OCI-LY7 (cell line): ENCODE measurements at regions not wholly inside any gene's neighbourhood (a gene's known extent, or its start where the extent isn't known, plus 50 kb on each side); places are given as distances from the start of the nearest gene placed in this dataset.

Experiments used
- EZH2phosphoT487 ChIP-seq: fragments of 200-600 bp; sonication (generic); IDR thresholded peaks from 2 replicates; pipeline ENCODE4 v1.6.1; 2018; ENCODE audit warnings: low read depth, borderline replicate concordance, mild to moderate bottlenecking, mixed run types, antibody characterized with exemption, low read length, moderate library complexity, mixed read lengths
- TF ChIP-seq, protein P1 (sequence below): fragments of 200-600 bp; sonication (generic); conservative IDR thresholded peaks from 2 replicates; pipeline ENCODE4 v1.5.1; 2014; ENCODE audit warnings: mild to moderate bottlenecking, antibody characterized with exemption, low read length, moderate library complexity, mixed read lengths

DNA sequence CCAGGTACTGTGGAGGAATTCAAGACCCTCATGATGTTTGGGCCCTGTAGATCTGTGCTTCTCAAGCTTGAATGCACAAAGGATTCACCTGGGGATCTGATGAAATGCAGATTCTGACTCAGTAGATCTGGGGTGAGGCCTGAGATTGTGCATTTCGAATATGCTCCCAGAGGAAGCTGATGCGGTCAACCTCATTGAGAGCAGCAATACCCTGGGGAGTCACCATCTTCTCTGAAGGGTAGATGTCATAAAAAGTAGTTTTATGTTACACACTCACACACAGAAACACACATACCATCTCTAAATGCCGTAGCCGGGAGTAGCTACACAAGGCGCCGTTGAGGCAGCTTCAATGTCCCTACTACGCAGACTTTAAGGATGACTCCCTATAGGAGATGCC is 55.8 kb upstream of the CPEB4 start:
- TF ChIP-seq, protein P1, sequence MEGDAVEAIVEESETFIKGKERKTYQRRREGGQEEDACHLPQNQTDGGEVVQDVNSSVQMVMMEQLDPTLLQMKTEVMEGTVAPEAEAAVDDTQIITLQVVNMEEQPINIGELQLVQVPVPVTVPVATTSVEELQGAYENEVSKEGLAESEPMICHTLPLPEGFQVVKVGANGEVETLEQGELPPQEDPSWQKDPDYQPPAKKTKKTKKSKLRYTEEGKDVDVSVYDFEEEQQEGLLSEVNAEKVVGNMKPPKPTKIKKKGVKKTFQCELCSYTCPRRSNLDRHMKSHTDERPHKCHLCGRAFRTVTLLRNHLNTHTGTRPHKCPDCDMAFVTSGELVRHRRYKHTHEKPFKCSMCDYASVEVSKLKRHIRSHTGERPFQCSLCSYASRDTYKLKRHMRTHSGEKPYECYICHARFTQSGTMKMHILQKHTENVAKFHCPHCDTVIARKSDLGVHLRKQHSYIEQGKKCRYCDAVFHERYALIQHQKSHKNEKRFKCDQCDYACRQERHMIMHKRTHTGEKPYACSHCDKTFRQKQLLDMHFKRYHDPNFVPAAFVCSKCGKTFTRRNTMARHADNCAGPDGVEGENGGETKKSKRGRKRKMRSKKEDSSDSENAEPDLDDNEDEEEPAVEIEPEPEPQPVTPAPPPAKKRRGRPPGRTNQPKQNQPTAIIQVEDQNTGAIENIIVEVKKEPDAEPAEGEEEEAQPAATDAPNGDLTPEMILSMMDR = no peak
- TF ChIP-seq EZH2phosphoT487 = no peak
